Stimulated activated naive CD8-positive, alpha-beta T cell treated with anti-CD3 and anti-CD28 coated beads, Interleukin-15, Interleukin-2, amounts not matched to agents 100 U/mL and 50 U/mL, for 24 hours (primary cell): ENCODE measurements at regions not wholly inside any gene's neighbourhood (a gene's known extent, or its start where the extent isn't known, plus 50 kb on each side); places are given as distances from the start of the nearest gene placed in this dataset.

Experiments used
- ATAC-seq: fragments of 150-1000 bp; cut with Tn5 transposase; one replicate; pipeline ENCODE4 v1.10.0; 2021
- DNase-seq: peaks from one replicate; pipeline ENCODE4 v3.0.0; 2021

DNA sequence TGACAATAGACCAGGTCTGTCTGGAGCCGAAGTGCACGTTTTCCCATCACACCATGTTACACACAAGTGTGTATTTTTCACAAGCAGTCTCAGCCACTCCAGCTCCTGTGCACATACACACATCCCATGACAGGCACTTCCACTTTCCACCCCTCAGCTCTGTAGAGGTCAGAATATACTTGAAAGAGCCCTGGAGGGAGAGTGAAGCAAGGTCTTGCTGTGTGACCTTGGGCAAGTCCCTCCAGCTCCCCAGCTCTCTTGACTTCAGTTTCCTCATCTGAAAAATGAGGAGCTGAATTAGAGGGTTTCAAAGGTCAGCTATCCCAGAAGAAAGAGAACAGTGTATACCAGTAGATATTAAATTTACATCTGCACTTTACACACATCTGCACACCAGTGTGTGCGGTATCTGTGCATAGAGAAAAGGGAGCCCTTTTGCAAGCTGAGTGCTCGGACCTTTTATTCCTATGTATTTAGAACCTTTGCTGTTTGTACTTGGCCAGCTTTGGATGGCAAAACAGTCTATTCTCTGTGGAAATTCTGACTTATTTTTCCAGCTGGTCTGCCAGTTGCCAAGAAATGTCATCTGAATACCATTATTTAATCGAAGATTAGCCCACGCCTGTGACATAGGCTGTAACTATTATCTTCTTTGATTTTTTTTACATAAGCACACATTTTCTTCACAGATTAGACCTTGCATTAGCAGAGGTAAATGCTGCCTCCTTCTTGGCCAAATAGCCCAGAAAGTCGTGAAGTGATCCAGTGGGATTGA, 528.0 kb downstream of the BNC2 start:
- ATAC-seq (no peak), DNase-seq (no peak)

DNA sequence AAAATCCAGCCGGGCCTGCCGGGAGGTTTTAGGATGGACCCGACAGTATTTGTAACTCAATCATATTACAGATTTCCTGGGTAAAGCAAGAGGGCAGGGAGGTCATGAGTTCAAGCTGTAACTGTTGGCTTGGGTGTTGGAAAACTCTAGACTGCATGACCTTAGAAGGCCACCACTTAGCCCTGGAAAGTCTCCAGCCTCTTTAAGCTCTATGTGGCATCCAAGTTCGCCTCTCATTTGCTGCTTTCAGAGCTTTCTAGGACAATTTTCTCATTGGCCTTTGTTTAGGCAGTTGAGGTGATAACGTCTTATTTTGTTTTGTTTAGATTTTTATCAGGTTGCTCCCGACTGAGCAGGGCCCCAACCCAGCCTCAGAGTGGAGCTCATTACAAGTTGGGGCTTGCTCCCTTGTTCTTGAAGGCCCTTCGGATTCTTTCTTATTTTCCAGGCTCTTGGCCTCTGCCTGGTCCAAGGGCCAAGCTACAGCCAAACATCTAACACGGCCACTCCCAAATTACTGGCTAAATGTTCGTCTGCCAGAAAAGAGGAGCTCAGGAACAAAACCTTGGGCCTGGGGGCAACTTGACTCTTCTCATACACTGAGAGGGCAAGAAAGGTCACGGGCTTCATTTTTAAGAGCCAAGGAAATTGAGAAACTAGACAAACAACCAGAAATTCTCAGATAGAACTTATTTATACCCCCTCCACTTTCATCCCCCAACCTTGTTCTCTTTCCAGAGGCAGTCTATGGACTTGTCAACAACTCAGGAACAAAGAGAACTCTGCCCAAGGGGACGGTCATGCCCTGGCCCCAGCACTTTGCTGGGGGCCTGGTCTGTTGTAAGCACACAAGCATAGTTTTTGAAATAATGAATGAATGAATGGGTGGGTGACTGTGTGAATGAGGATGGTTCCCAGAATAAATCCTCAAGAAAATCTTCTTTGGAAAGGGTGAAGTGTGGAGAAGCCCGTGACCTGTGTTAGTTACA, 526.9 kb downstream of the BNC2 start:
- ATAC-seq (no peak), DNase-seq (no peak)

DNA sequence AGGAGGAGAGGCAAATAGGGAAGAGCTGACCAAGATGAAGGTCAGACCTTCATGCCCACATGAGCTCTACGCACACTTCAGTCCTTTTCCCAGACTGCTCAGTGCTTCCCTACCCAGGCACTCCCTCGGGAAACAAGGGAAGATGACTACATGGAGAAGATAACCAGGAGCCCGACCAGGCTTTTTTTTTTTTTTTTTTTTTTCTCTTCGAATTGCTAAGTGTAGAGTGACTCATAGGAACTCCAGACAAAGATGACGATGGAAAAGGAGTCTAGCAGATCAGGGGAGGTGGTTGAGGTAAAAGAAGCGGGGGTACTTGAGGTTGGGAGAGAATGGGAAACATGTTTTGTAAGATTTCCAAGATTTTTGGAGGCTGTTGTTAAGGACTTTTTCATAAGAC, 526.1 kb downstream of the BNC2 start:
- no peak for ATAC-seq
- no peak for DNase-seq

DNA sequence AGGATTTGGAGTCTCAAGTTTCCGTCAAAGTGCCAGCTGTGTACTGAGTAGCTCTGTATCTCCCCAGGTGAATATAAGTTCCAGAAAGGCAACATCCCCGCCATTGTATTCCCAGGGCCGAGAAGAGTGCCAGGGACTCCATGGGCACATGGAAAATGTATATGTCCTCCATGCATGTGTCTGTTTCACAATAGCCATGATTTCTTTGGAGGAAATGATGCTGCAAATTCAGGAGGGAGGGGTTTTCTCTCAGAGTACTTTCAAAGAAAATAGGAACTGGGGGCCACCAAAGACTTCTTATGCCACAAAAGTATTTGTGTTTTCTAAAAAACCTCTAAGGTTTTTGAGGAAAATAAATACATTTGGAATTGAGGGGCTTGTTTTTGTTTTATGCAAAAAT, 524.6 kb downstream of the BNC2 start:
- DNase-seq (no peak), ATAC-seq (no peak)

DNA sequence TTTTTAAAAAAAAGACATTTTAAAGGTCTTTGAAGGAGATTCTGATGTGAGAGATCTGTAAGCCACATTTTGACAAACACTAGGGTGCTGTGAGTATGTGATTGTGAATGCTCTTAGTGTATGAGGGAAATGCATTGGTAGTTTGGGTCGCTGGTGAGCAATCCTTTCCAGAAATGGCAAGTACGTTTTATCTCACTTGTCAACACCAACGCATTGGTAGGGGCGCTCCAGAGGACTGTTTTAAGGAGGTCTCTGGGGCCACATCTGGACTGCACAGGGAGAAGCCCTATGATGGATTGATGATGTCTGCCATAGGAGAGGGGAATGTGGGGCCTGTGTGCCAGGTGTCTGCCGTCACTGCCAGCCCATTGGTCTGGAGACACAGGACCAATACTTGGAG, 522.6 kb downstream of the BNC2 start:
- no peak for ATAC-seq
- DNase-seq: no peak

DNA sequence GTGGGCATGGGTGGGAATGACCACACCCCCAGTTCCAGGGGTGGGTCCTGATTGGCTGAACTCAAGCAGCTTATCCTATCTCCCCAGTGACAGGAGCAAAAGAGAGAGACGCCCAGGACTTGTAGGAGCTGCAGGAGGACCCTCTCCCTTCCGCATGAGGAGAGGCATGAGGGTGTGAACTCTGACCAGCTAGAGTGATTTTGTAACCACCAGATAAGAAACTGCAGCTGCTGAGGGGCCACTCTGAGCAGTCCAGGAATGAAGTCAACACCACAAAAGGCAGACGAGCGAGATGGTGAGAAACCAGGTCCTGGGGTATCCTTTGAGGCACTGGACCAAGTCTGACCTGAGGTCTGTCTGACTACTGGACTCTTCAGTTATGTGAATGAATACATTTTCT, 521.9 kb downstream of the BNC2 start:
- DNase-seq (no peak), ATAC-seq (no peak)

DNA sequence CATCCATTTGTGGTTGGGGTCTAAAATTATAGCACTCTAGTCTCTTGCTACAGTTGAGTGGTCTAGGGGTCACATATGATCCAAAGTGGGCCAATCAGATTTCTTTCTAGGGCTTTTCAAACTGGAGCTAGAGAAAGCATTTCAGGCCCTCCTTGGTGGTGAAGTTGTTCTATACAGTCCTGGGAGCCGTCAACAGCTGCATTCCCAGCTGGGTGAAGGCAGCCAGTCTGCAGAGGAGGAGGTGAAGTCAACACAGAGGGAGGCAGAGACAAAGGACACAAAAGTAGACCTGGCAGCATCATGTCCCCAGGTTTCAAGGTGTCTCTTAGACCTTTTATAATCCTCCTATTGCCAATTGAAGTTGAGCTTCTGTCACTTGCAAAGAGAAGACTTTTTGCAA, 518.2 kb downstream of the BNC2 start:
- DNase-seq (no peak), ATAC-seq (no peak)

DNA sequence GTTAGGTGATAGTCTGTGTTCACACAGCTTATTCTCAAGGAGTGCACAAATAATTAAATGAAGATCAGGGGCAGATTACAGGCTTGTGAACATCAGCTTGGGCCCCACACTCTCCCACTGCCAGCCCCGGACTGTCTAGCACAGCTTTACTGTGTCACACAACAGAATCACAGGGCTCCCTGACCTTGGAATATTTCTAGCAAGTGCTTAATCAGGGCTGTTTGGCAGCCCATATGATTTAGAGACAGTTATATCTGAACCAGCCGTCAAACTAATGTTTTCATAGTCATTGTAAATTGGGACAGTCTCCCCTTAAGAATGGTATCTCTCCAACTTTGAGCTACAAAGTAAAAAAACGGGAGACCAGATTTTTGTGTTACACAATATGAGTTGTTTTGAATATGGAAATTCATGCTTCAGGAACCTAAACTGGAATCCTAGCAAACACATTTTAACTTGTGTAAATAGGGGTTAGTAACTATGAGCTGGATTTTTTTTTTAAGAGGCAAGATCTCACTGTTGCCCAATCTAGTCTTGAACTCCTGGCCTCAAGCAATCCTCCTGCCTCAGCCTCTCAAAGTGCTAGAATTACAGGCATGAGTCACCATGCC, 517.6 kb downstream of the BNC2 start:
- DNase-seq (no peak), ATAC-seq (no peak)

DNA sequence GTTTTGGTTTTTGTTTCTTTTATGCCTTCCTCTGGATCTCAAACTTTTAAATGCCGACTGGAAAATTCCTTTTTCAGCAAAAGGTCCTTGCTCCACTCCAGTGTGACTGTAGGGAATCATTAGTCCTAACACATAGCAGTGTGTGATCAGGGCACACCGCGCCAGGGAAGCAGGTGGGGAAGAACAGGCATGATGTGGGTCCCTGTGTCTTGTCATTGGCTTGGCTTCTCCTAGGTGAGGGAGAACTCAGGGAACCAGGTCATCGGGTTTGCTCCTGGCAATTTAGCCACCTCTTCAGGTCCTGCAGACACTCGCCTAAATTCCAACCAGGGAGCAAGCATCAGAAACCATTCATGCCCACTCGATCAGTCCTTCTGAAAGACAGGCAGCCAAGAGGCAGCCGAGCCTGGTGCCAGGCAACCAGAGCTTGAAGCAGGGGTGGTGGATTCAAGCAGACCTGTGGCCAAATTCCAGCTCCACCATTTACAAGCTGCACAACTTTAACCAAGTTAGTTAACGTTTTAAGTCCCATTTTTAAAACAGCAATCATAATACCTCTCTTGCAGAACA, 514.2 kb downstream of the BNC2 start:
- DNase-seq (no peak), ATAC-seq (no peak)

DNA sequence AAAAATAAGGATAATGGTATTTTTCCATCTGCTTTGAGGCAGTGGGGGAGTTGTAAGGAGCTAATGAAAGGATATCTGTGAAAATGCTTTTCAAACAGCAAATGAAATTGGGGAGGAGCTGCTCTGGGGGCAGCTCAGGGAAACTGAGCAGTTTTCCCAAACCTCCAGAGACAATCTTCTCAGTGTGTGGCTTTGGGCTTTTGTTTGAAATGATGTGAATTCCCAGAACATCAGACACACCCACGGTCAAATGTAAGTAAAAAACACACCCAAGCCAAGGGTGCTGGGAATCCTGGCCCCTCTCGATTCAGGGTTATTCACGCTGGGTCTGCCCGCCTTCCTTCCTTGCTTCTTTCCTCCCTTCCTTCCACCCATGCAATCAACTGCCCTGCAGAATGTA, 512.6 kb downstream of the BNC2 start:
- DNase-seq (no peak), ATAC-seq (no peak)

DNA sequence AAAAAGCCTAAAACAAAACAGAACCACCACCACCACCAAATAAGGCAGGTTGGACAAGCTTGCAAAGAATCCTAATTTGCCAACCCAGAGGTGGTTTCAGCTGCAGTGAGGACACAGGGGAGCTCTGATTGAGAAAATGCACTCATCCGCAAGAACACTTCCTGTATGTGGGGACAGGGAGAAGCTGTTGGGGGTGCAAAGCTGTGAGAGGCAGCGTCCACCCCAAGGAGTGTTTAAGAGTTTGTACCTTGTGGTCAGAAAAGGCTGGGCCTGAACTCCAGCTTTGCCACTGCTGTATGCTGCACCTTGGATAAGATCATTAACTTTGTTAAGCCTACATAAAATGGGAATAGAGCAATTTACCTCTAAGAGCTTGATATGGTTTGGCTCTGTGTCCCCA, 511.7 kb downstream of the BNC2 start:
- DNase-seq: no peak
- no peak for ATAC-seq
